Naive B cell (primary cell): ENCODE measurements at regions not wholly inside any gene's neighbourhood (a gene's known extent, or its start where the extent isn't known, plus 50 kb on each side); places are given as distances from the start of the nearest gene placed in this dataset.
A peak's percentile ranks its signal among the peaks of the same experiment; 100 is the strongest.
"Not testable (repeated sequence)": the region's sequence is repeated elsewhere in the genome, so short reads cannot be mapped to it uniquely, and the experiment has no call there.

Experiments
- ATAC-seq, 2 donors: fragments of 150-1000 bp; cut with Tn5 transposase; 2 replicates each; pipeline ENCODE4 v1.10.0; 2021; ENCODE audit warnings: low read depth in 2 of 2, mild to moderate bottlenecking in 2 of 2, moderate library complexity in 2 of 2
- DNase-seq: peaks from one replicate; pipeline ENCODE4 v3.0.0; 2022
- H3K27ac Mint-ChIP-seq, 6 donors: one replicate each; pipeline ENCODE4 v1.8.0; 2020 to 2022; ENCODE audit warnings: mild to moderate bottlenecking in 6 of 6, mixed read lengths in 6 of 6, moderate library complexity in 5 of 6, inconsistent platforms in 2 of 6
- H3K27me3 Mint-ChIP-seq, 3 donors: one replicate each; pipeline ENCODE4 v1.8.0; 2021 to 2022; ENCODE audit warnings: mixed read lengths in 3 of 3, mild to moderate bottlenecking in 1 of 3
- H3K36me3 Mint-ChIP-seq, 2 donors: one replicate each; pipeline ENCODE4 v1.8.0; 2020 to 2022; ENCODE audit warnings: mixed read lengths in 2 of 2, inconsistent platforms in 1 of 2, mild to moderate bottlenecking in 1 of 2
- H3K4me1 Mint-ChIP-seq, 3 donors: one replicate each; pipeline ENCODE4 v1.8.0; 2020 to 2022; ENCODE audit warnings: mixed read lengths in 3 of 3, inconsistent platforms in 1 of 3, mild to moderate bottlenecking in 1 of 3, moderate library complexity in 1 of 3
- H3K4me3 Mint-ChIP-seq, 8 donors: one replicate each; pipeline ENCODE4 v1.8.0; 2020 to 2022; ENCODE audit warnings: mild to moderate bottlenecking in 8 of 8, mixed read lengths in 8 of 8, moderate library complexity in 8 of 8, inconsistent platforms in 2 of 8
- H3K9me3 Mint-ChIP-seq, 7 donors: one replicate each; pipeline ENCODE4 v1.8.0; 2020 to 2022; ENCODE audit warnings: mixed read lengths in 7 of 7, mild to moderate bottlenecking in 5 of 7, inconsistent platforms in 2 of 7, moderate library complexity in 1 of 7

DNA sequence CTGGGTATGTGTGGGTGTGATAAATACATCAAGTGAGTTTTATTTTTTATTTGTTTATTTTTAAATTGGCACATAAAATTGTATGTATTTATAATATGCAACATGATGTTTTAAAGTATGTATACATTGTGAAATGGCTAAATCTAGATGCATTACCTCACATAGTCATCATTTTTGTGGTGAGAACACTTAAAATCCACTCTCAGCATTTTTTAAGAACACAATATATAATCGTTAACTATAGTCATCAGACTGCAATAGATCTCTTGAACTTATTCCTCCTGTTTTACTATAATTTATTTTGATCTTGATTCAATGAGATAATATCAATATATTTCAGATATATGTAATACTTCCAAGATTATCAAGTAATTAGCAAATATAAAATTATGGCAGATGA, 93.9 kb upstream of the ALDH1A1 start:
- Mint-ChIP-seq H3K4me3 (no peak overlapping the region), H3K4me1 (no peaks in the 10 kb centered on the region), H3K9me3 (no peaks in the 10 kb centered on the region), H3K27me3 (no peaks in the 10 kb centered on the region), H3K27ac (no peak overlapping the region), H3K36me3 (no peaks in the 10 kb centered on the region)
- no peak for ATAC-seq
- no peak for DNase-seq

DNA sequence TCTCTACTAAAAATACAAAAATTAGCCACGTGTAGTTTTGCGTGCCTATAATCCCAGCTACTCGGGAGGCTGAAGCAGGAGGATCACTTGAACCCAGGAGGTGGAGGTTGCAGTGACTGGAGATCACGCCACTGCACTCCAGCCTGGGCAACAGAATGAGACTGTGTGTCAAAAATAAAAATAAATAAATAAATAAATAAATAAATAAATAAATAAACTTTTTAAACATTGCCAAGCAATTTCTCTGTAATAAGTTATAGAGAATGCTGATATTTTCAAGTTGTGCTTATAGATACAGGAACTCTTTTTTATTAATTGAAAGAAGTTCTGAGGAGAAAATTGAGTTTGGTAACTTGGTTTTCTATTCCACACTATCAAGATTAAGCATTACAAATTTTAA, 91.9 kb upstream of the ALDH1A1 start:
- ATAC-seq, H3K4me3 Mint-ChIP-seq, H3K4me1 Mint-ChIP-seq, H3K27me3 Mint-ChIP-seq, H3K36me3 Mint-ChIP-seq, H3K27ac Mint-ChIP-seq, DNase-seq, H3K9me3 Mint-ChIP-seq: not testable (repeated sequence)

DNA sequence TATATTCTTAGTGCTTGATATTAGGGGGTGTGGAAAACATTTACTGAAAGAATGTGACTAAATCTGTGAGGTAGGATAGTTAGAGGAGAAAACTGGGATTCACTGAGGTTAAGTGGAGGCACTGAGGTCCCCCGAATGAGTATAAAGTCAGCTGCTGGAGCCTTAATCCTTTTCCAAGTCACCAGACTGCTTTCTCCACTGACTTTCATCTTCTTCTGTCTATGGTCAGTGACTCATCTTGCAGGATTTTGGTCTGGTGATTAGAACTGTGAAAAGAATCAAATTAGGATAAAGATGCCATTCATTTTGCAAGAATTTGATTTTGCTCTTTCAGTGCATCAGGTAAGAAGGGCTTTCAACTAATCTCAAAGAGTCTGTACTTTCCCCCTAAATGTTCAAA, 89.3 kb upstream of the ALDH1A1 start:
- ATAC-seq (no peak), DNase-seq (no peak)
- H3K4me3 Mint-ChIP-seq: no peak overlapping the region
- no peak overlapping the region for H3K27ac Mint-ChIP-seq
- H3K36me3 Mint-ChIP-seq: no peaks in the 10 kb centered on the region
- no peaks in the 10 kb centered on the region for H3K4me1 Mint-ChIP-seq
- no peaks in the 10 kb centered on the region for H3K9me3 Mint-ChIP-seq
- H3K27me3 Mint-ChIP-seq: peaks cover 0 to 10% (median 10%) of the 10 kb centered on the region in 3 donors

DNA sequence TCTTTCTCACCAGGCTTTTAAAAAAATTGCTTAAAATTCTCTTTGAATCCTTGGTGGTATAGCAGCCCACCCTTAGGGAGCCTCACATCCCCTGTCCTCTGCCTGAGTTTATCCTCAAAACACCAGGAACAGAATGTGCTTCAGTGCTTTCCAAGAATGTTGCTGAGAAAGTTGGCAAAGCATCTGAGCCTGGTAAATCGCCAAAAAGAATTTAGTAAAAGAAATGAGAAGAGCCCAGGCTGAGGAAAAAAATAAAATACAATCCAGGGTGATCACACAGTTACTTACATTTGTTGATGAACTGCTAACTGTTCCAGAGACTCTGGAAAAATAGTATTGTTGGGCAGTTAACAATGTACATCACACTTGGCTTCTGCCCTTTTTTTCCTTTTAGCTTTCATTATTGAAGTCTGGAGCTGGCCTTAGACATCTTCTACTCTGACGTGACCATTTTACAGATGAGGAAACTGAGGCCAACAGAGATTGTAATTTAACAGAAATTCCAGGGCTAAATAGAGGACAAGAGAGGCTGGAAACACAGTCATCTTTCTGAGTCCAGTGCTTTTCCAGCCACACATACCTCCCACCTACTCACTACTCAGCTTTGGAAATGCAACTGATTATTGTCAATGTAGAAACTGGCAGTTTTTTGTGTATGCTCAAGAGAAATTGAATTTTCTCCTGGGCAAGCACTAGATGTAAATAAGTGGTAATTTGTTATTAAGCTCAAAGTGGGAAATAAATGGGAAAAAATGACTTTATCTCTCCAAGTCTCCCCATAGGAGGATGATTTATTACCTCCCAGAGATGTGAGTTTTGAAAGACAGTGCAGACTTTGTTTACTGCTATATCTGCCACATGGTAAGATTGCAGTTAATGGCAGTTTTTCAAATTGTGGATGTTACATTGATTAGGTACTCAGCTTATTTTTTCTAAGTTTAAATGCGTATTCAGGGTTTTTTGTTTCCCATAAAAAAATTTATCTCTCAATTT, 86.7 kb upstream of the ALDH1A1 start:
- no peaks in the 10 kb centered on the region for H3K36me3 Mint-ChIP-seq
- no peaks in the 10 kb centered on the region for H3K9me3 Mint-ChIP-seq
- ATAC-seq: no peak
- no peak overlapping the region for H3K4me3 Mint-ChIP-seq
- no peak for DNase-seq
- peaks cover 0 to 10% (median 10%) of the 10 kb centered on the region in 3 donors for H3K27me3 Mint-ChIP-seq
- no peaks in the 10 kb centered on the region for H3K4me1 Mint-ChIP-seq
- no peak overlapping the region for H3K27ac Mint-ChIP-seq

DNA sequence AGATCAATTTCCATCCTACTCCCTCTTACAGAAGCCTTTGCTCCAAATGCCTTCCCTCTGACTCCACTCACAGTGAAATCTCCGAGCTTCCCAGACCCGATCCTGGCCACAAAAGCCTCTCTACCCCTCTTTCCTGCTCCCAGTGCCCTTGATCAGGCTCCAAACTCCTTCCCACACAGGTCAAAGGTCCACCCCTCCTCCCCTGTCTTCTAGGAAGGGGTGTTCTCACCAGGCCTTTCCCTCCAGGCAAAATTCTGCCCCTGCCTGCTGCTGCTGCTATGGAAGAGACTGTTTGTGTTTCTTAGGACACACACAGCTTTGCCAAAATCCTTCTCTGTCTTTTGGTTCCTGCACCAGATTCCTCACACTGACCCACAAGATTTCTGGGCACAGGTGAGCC, 85.8 kb upstream of the ALDH1A1 start:
- H3K4me3 Mint-ChIP-seq: no peak overlapping the region
- ATAC-seq: no peak
- H3K27me3 Mint-ChIP-seq: peaks cover 0 to 10% (median 10%) of the 10 kb centered on the region in 3 donors
- no peaks in the 10 kb centered on the region for H3K9me3 Mint-ChIP-seq
- DNase-seq: no peak
- peak overlapping the region in 2 of 6 donors; percentile 50 to 53 for H3K27ac Mint-ChIP-seq
- no peaks in the 10 kb centered on the region for H3K36me3 Mint-ChIP-seq
- H3K4me1 Mint-ChIP-seq: no peaks in the 10 kb centered on the region

DNA sequence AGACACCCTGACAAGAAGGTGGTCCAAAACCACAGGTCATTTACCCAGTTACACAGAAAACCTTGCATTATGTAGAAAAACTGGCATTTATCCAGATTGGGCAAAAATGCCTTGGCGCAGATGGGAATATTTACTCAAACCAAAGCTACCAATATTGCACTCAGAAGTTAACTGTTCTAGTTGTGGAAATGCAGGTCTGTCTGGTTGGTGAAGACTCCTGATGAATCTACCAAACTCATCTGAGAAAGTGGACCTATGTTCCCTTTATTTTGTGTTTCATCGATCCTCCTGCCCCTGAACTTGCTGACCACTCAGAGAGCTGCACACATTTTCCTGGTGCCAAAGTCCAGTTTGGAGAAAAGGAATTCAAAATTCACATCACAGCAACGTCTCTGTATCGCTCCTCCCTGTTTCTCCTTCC, 85.2 kb upstream of the ALDH1A1 start:
- Mint-ChIP-seq H3K27ac (no peak overlapping the region), H3K4me3 (no peak overlapping the region), H3K27me3 (peaks cover 0 to 10% (median 10%) of the 10 kb centered on the region in 3 donors), H3K36me3 (no peaks in the 10 kb centered on the region), H3K4me1 (no peaks in the 10 kb centered on the region), H3K9me3 (no peaks in the 10 kb centered on the region)
- DNase-seq (no peak), ATAC-seq (no peak)

DNA sequence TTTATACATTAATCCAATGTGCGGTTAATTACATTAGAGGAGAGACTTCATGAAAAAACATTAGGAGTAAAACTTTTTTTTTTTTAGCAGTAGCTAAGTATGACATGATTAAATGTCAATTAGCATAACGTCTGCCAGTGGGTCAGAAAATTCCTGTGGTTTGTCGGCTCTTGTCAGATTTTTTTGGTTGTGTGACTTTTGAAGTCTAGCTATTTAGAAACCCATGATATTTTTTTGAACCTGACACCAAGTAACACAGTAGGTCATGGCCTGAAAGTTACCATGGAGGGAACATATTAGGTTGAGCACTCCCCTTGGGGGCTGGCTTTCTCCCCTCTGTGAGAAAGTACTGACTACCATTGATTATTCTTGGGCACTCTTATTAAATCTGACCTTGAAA, 84.8 kb upstream of the ALDH1A1 start:
- no peak overlapping the region for H3K27ac Mint-ChIP-seq
- no peak for ATAC-seq

DNA sequence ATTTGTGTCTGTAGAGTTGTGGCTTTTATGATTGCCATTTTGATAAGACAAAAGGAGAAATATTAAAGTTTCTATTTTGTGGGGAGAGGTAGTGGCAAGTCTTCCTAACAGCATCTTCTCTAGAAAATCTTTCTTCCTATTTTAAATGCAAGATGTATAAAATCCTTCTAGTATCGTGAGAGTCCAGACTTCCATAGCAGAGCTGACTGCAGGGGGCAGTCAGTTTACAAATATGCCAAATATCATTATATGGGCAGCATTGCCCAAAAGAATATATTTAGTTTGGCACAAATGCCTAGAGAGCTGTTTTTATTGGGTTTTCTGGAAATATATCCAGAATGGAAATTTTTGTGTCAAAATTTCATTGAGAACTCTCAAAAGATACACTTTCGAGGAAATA, 82.1 kb upstream of the ALDH1A1 start:
- Mint-ChIP-seq H3K4me3 (no peak overlapping the region), H3K27ac (peak overlapping the region in 1 of 6 donors; percentile 30)
- ATAC-seq: no peak

More for the DNA sequence above, 84.8 kb upstream of the ALDH1A1 start:
- DNase-seq: no peak
- Mint-ChIP-seq H3K4me1 (no peaks in the 10 kb centered on the region), H3K4me3 (no peak overlapping the region), H3K27me3 (peaks cover 0 to 10% (median 10%) of the 10 kb centered on the region in 3 donors), H3K36me3 (no peaks in the 10 kb centered on the region), H3K9me3 (no peaks in the 10 kb centered on the region)

DNA sequence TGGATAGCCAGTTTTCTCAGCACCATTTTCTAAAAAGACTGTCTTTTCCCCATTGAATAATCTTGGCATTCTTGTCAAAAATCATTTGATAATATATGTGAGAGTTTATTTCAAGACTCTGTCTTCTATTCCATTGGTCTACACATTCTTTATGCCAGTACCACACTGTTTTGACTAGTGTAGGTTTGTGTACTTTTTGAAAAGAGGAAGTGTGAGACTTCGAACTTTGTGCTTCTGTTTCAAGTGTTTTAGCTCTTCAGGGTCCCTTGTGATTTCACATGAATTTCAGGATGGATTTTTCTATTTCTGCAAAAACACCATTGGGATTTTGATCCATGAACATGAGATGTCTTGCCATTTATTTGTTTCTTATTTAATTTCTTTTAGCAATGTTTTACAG, 78.5 kb upstream of the ALDH1A1 start:
- DNase-seq: no peak
- Mint-ChIP-seq H3K9me3 (no peaks in the 10 kb centered on the region), H3K36me3 (no peaks in the 10 kb centered on the region), H3K4me3 (peak overlapping the region in 1 of 8 donors; percentile 64), H3K27ac (no peak overlapping the region), H3K27me3 (no peaks in the 10 kb centered on the region), H3K4me1 (peaks cover 0 to 10% (median 5%) of the 10 kb centered on the region in 3 donors)
- ATAC-seq: peak in 1 of 2 donors; percentile 37

More for the DNA sequence above, 82.1 kb upstream of the ALDH1A1 start:
- DNase-seq: no peak
- Mint-ChIP-seq H3K9me3 (no peaks in the 10 kb centered on the region), H3K36me3 (no peaks in the 10 kb centered on the region), H3K4me1 (peaks cover 0 to 5% (median 0%) of the 10 kb centered on the region in 3 donors), H3K27me3 (peaks cover 0 to 10% (median 10%) of the 10 kb centered on the region in 3 donors)

DNA sequence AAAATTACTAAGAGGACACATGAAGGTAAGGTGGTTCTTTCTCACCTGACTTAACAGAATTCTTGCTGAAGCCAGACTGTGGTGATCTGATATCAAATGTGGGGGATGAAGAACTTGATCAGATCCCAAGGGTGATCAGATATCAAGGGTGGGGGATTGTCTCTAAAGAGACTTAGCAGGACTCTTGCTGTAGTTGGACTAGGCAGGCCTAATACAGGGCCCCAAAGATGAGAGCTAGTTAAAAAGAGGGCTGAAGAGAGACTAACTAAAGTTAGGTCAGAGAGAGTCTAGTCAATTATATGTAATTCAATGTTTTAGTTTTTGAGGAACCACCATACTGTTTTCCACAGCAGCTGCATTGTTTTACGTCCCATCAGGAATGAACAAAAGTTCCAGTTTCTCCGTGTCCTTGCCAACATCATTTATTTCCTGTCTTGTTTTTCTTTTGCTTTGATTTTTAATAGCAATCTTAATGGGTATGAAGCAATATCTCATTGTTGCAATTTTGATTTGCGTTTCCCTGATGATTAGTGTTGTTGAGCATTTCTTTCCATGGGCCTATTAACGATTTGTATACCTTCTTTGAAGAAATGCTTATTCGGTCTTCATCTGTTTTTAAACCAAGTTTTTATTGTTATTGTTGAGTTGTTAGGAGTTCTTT, 77.6 kb upstream of the ALDH1A1 start:
- peak overlapping the region in 2 of 8 donors; percentile 32 to 61 for H3K4me3 Mint-ChIP-seq
- H3K36me3 Mint-ChIP-seq: no peaks in the 10 kb centered on the region

DNA sequence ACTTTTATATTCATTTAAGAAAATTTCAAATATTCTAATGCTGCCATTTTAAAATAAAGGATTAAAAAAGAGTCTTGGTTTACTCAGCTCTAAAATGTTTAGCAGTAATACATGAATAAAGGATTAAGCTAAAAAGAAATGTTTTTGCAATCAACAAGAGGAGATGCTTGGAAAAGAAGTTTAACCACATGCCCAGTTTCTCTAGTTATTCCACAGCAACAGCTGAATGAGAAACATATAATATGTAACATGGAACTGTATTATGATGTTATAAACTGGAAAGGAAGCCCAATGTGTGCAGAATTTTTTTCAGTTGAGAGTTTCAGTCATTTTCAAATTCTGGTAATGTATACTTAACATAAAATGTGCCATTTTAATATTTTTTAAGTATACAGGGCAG, 76.5 kb upstream of the ALDH1A1 start:
- ATAC-seq (no peak), DNase-seq (no peak)
- no peak overlapping the region for H3K27ac Mint-ChIP-seq
- H3K4me3 Mint-ChIP-seq: no peak overlapping the region
- H3K9me3 Mint-ChIP-seq: no peaks in the 10 kb centered on the region
- no peaks in the 10 kb centered on the region for H3K27me3 Mint-ChIP-seq
- no peaks in the 10 kb centered on the region for H3K36me3 Mint-ChIP-seq
- peaks cover 5 to 27% (median 11%) of the 10 kb centered on the region in 3 donors for H3K4me1 Mint-ChIP-seq

More for the DNA sequence above, 77.6 kb upstream of the ALDH1A1 start:
- Mint-ChIP-seq H3K27ac (peak overlapping the region in 1 of 6 donors; percentile 34), H3K27me3 (no peaks in the 10 kb centered on the region), H3K4me1 (peaks cover 3 to 17% (median 9%) of the 10 kb centered on the region in 3 donors), H3K9me3 (no peaks in the 10 kb centered on the region)
- DNase-seq (no peak), ATAC-seq (no peak)

DNA sequence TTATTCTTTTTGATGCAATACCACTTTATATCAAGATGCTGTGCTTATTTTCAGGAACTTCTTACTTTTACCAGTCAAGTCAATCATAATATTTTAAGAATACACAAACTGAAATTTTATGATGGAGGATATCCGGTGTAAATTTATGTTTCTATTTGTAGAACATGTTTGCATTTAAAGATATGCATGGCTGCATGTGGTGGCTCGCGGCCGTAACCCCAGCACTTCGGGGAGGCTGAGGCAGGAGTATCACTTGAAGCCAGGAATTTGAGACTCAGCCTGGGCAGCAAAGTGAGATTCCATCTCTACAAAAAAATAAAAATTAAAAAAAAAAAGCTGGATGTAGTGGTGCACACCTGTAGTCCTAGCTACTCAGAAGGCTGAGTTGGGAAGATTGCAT, 73.5 kb upstream of the ALDH1A1 start:
- H3K36me3 Mint-ChIP-seq: no peaks in the 10 kb centered on the region

DNA sequence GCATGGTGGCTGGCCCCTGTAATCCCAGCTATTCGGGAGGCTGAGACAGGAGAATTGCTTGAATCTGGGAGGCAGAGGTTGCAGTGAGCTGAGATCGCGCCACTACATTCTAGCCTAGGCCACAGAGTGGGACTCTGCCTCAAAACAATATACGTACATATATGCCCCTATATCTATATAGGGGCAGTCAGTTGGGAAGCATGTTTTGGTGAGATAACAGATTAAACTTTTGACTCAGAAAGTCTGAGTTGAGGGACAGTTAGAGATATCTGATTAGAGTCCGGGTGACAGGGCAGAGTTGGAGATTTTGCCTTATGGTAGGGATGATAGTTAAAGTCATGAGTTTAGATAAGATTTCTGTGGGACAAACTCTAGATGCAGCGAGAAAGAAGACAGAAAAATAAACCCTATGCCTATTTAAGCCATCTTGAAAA, 71.8 kb upstream of the ALDH1A1 start:
- no peaks in the 10 kb centered on the region for H3K9me3 Mint-ChIP-seq
- ATAC-seq (no peak), DNase-seq (no peak)
- no peak overlapping the region for H3K4me3 Mint-ChIP-seq
- H3K27me3 Mint-ChIP-seq: no peaks in the 10 kb centered on the region
- peaks cover 16 to 33% (median 18%) of the 10 kb centered on the region in 3 donors for H3K4me1 Mint-ChIP-seq
- H3K27ac Mint-ChIP-seq: no peak overlapping the region
- no peaks in the 10 kb centered on the region for H3K36me3 Mint-ChIP-seq

More for the DNA sequence above, 73.5 kb upstream of the ALDH1A1 start:
- peaks cover 16 to 36% (median 18%) of the 10 kb centered on the region in 3 donors for H3K4me1 Mint-ChIP-seq
- DNase-seq: no peak
- H3K9me3 Mint-ChIP-seq: no peaks in the 10 kb centered on the region
- H3K27ac Mint-ChIP-seq: peak overlapping the region in 2 of 6 donors; percentile 30 to 71
- ATAC-seq: no peak
- H3K4me3 Mint-ChIP-seq: peak overlapping the region in 6 of 8 donors; percentile 22 to 83 (median 58)
- no peaks in the 10 kb centered on the region for H3K27me3 Mint-ChIP-seq
